Hematopoietic multipotent progenitor cell treated with erythropoietin and hydrocortisone succinate and interleukin-3 and kit ligand, for 17 days (in vitro differentiated cells): ENCODE measurements at regions not wholly inside any gene's neighbourhood (a gene's known extent, or its start where the extent isn't known, plus 50 kb on each side); places are given as distances from the start of the nearest gene placed in this dataset.
"Not testable (repeated sequence)": the region's sequence is repeated elsewhere in the genome, so short reads cannot be mapped to it uniquely, and the experiment has no call there.

Source experiments
- DNase-seq: peaks from one replicate; pipeline ENCODE4 v3.0.0-alpha.2; 2015; ENCODE audit warnings: low spot score

DNA sequence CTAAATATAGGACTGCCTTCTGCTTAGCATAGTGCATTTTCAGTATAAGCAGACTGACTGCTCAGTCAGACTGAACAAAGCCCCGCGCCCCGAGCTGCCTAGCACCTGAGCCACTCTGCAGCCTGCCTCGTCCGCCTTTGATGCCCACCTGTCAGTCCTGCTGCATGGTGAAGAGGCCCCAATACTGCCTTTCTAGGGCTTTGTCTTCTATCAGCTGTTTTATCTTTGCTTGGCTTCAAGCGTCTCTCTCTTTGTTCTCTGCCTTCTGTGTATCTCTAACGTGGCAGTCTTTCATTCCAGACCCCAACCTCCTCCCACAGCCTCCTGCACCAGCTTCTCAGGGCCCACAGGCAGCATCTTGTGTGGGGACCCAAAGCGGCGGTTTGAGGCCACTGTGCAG, 1001.0 kb downstream of the VRK1 start:
- DNase-seq: no peak

DNA sequence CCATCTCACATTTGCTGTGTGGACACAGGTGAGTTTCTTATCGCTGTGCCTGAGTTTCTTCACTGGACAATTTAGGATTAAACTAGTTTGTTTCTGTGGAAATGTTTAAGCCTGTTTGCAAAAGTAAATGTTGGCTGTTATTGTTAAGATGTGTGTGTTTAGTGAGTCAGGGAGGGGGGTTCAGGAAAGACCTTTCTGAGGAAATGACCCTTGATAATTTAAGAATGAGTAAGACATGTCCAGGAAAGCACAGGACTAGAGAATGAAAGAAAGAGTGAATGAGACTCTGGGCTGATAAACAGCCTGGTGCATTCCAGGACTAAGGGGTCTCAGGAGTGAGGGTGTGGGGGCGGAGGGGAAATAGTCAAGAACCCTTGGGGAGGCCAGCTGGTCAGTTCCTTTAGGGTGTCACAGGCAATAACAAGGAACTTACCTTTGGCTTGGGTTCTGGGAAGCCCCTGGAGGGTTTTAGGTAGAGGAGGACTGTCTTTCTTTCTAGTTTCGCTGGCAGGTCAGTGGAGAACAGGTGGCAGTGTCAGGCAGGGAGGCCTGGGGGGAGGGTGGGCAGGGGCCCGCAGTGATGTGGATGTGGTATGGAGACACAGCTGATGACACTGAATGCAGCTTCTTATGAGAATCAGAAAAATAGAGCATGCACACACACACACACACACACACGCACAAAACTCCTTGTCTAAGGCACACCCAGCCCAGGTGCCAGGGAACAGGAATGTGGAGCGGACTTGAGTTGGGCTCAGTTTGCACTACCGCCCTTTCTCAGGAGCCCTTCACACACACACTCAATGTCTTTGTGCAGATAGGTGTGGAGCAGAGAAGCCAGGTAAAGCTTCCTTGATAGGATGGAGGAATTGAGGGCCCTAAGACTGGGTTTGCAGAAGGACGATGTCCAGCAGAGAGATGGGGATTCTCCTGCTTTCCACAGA, 1005.5 kb downstream of the VRK1 start:
- no peak for DNase-seq

DNA sequence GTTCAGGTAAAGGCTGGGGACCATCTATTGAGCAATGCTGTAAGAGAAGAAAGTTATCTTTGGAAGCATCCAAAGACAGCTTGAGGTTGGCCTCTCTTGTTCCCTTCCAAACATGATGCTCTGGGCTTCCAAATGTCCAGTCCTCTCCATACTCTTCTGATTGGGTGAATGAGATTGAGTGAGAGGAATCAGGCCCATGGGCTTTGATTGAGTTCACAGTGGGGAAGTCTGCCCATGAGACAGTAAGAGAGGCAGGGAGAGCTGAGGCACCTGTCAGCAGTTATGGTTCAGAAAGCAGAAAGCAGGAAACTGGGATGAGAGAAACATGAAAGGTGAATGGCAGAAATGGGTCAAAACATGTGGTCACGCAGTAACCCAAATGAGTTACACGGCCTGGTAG, 1006.9 kb downstream of the VRK1 start:
- no peak for DNase-seq

DNA sequence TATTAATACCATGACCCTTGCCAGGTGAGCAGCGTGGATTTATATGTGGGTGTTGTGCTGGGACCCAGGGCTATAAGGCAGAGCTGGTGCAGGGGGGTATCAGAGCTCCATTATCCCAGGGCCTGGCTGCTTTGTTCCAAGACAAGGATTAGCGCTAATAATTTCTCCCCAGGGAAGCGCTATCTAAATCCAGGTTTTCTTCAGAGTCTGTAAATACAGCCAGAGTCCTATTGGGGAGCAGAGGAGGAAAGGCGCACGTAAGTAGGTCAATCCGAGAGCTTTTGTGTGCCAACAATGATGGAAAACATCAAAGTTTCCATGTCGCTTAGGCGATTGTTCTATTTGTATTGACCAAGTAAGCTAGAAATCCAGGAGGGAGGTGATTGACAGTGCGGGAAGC, 1009.7 kb downstream of the VRK1 start:
- no peak for DNase-seq

DNA sequence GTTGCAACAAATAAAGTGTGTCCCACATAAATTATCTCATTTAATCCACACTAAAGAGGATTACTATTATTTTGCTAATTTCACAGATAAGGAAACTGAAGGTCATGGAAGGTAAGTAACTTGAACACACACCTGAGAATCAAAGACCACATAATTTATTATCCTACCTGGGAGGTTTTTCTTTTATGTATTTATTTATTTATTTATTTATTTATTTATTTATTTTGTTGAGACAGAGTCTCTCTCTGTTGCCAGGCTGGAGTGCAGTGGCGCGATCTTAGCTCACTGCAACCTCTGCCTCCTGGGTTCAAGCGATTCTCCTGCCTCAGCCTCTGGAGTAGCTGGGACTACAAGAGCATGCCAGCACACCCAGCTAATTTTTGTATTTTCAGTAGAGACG, 1011.4 kb downstream of the VRK1 start:
- DNase-seq: not testable (repeated sequence)

DNA sequence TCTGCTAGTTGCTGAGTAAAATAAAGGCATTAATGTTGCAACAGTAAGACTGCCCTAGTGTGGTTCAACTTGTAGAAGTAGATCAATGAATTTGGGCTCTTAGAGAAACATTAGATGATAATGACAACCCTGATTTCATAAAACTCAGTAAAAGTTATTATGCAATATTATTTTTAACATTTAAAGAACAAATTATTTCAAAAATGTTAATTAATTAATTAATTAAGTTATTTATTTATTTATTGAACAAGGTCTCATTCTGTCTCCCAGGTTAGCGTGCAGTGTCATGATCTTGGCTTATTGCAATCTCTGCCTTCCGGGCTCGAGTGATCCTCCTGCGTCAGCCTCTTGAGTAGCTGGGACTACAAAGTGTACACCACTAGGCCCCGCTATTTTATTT, 1016.4 kb downstream of the VRK1 start:
- no peak for DNase-seq

DNA sequence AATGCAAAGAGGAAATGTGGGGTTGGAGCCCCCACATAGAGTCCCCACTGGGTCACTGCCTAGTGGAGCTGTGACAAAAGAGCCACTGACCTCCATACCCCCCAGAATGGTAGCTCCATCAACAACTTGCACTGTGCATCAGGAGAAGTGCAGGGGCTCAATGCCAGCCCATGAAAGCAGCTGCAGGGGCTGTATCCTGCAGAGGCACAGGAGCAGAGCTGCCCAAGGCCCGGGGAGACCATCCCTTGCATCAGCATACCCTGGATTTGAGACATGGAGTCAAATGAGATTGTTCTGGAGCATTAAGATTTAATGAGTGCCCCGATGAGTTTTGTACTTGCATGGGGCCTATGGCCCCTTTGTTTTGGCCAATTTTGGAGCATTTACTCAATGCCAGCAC, 1023.6 kb downstream of the VRK1 start:
- DNase-seq: no peak

DNA sequence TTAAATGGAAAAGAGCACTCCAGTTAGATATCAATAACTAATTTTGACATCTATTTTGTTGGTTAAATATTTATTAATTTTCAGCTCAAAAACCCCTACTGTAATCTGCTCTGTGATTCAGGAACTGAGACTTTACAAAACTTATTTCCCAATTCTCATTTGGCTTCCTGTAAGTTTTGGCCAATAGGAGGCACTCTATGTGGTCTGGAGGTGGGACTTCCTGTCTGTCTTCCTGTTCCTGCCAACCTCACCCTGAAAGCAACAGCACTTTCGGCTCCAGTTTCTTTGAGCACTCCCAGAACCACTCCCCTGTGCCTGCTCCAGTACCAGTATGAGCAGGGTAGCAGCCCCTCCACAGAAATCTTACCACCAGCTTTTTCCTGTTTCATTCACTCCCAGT, 1027.0 kb downstream of the VRK1 start:
- no peak for DNase-seq

DNA sequence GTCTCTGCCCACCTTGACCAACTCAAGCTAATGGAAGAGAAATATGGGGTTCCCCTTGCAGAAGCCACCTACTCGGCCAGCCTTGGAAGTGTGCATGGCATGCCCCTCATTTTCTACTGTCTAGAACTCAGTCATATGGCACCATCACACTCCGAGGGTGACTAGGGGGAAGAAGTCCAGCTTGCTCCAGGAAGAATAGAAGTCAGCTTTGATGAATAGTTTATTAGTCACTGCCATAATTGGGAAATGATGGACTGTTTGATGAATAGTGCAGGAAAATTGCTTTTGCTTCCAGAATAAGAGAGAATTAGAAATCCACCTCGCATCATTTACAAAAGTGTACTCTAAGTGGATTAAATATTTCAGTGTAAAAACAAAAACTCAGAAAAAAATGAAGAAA, 1030.6 kb downstream of the VRK1 start:
- DNase-seq: no peak

DNA sequence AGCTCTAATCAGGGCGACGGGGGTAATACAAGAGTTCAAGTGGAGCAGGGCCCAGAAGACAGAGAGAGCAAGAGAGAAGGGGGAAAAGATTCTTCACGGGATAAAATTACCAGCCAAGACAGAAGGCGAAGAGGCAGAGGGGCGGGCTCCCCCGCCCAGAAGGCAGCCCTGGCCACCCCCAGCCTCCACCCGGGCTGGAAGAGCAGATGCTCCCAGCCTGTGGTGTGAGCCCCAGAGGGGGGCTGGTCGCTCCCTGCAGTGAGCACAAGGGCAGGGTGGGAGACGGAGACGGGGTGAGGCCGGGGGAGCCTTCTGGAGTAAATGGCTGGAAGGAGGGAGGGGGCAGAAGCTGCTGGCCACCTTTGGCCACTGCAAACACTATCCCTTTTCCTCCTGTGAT, 1035.6 kb downstream of the VRK1 start:
- DNase-seq: no peak

DNA sequence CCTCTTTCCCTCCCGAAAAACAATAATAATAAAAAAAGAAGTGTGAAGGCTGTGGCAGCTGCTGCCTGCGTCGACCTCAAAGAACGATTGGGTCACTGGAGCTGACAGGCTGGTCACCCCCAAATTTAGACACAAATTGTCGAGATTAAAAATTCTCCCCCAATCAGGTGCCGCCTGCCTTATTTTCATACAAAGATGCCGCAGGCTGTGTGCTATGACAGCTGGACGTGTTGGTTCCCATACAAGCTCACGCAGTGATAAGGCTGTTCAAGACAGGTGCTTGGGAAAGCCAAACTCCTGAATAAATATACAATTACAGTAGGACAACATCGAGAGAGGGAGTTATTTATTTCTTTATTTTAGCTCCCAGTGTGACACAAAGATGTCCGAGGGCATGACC, 1041.8 kb downstream of the VRK1 start:
- DNase-seq: no peak

DNA sequence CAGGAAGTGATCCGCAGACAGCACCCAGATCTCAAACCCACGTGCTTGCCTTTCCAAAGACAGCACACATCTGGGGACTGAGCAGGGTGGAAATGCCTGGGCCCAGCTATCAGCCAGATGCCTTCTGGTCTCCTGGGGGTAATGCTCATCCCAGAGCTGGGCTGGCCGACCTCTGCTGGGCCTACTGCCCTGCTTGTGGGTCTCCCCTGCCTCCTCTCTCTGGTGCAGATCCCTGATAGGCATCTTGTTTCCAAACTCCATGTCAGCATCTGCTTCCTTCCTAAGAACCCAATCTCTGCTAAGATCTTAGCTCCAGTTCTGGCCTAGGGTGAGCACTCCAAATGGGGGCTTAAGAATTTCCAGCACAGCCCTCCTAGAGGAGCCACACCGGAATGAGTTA, 1043.0 kb downstream of the VRK1 start:
- DNase-seq: no peak

DNA sequence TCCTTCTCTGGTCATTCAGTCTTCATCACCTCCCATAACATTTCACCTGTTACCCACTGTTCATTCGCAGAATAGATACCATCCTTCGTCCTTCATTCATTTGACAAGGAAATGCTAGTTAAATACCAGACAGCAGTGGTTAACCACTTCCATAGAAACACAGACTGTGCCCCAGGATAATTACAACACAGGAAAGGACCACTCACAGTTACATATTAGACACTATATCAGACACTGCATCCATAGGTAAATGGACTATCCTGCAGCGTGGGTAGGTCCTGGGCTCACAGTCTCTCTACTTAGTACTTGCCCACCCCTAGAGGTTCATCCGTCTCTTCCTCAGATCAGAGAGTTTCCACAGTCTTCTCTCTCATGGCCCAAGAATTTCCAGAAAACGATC, 1044.6 kb downstream of the VRK1 start:
- DNase-seq: no peak

DNA sequence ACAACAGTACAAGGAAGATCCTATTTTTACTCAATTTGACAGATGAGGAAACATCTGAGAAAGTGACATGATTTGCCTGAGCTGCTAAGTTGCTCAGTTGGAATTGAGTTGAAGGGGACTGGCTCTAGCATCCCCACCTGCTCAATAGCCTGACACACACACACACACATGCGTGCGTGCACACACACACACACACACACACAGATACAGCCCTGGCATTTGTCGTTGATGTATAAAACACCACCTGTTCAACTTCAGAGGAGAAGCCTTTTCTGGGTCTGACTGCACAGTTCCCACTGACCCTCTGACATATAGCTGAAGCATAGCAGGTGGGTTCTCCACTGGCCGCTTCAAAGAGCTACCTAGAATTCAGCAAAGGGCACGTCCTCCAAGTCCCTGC, 1045.9 kb downstream of the VRK1 start:
- DNase-seq: no peak

DNA sequence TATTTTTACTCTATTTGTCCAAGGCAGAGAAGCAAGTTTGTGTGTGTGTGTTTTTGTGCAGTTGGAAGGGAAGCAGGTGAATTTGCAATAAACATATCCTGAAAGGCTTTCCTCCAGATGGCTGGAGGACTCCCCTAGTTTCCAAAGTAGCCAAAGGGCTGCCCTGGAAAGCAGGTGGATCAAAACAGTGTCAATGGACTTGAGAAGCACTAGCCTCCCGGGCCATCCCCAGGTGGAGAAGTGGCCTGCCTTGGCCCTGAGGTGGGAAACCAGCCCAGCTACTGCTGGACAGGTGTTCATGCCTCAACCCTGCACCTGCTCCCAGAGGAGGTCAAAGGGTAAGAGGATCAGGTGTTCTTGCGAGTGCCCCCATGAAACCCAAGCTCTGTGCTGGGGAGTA, 1046.9 kb downstream of the VRK1 start:
- no peak for DNase-seq

DNA sequence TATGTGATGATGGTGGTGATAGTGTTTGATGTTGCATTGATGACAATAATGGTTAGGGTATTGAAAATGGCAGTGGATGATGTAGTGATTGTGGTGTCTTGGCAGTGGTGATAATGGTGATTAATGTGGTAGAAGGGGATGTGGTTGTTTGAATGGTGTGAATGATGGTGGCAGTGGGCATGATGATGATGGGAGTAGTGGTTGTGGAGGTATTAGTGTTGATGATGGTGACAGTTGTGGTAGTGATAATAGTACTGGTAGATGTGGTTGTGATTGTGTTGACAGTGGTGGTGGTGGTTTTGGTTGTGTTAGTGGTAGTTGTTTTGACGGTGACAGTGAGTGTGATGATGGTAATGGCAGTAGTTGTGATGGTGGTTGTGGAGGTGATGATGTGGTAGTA, 1049.0 kb downstream of the VRK1 start:
- no peak for DNase-seq

DNA sequence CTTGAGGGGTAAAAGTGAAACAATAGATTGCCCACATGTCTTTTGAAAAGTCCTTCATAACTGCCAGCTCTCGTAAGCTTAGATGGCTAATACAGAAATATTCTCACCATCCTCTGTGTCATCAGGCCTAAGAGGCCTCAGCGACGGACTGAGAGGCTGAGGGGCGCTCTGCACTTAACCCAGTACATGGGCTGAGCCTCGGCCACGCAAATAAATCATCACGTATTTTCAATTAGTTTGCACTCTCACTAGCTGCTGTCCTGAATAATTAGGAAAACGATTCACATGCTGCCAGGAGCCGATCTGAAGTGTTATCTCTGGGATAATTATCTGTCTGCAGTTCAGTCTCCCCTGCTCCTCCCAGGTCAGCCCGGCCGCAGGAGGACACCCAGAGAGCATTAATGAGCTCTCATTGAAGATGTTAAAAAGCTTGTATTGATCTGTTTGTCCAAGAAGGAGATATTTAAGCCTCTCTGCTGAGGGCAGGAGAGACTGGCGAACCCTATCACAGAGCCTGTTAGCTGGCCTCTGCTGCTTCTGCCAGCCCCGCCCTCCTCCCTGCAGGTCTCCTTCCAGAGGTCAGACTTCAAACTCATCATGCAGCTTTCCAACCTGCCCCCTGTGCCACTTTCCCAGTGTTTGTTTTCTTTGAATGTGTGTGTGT, 1051.3 kb downstream of the VRK1 start:
- DNase-seq: no peak

DNA sequence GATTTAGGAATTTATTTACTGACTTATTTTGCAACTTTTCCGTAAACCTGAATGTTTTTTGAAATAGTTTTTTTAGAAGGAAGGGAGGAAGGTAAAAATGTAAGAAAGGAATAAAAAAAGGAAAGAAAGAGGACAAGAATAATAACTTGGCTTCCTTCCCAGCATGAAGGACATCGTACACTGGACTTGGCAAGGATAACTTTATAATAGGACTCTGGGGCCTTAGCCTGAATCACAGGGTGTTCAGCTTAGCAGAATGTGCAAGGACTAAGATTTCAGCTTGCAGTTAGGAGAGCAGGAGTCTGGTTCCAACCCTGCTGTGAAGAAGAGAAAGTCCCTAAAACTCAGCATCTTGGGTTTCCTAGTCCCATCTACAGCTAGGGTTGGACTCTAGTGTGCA, 1053.3 kb downstream of the VRK1 start:
- DNase-seq: no peak

DNA sequence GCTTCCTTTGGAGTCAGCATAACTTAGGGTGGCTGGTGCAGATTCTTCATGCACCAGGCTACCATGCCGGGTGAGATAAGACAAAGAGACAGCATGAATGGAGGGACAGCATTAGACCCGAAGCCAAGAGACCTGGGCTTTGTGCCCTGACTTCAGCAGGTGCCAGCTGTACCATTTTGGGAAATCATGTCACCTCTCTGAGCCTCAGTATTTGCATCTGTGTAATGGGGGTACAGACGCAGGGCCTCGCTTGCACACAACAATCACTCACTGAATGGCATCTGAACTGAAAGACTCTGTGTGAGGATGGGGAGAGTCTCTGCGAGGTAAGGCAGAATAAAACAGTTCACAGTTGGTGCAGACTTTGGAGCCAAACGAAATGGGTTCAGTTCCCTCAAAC, 1053.7 kb downstream of the VRK1 start:
- no peak for DNase-seq

DNA sequence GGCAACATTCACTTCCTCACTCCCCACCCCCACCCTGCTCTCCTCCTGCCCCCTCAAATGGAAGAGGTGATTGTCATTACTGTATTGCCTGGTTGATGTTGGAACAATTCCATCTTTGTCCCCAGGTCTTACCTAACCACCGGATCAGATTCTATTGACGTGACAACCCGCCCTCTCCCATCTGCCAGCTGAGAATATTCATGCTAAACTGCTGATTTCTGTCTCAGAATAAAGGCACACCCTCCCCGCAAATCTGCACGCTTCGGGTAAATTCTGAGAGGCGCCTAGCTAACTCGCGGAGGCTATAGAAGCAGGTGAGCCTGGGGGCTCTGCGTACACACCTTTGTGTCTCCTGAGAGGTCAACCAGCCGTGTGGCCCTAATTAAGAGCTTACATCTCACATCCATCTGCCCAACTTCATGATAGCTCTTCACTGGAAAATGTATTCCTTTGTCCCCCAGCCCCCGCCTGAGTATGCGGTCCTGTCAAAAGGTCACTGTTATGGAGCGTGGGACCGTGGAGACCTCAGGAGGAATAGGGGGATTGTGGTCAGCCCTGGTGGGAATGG, 1054.3 kb downstream of the VRK1 start:
- DNase-seq: no peak

DNA sequence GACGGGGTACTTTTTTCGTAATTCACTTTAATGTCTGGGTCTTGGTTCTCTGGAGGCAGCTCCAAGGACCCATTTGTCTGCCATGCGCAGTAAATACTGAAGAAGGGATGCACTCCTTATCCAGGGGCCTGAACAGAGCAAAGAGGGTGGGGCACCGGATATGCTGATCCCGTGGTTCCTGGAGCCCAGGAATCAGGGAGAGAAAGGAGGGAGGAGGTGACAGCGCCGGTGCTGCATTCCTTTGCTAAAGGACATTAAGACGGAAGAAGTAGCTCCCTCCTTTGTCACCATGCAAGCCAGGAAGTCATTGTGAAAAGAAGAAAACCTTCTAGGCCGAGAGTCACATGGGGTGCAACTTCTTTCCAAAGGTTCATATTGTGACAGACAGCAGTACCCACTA, 1057.7 kb downstream of the VRK1 start:
- DNase-seq: no peak

DNA sequence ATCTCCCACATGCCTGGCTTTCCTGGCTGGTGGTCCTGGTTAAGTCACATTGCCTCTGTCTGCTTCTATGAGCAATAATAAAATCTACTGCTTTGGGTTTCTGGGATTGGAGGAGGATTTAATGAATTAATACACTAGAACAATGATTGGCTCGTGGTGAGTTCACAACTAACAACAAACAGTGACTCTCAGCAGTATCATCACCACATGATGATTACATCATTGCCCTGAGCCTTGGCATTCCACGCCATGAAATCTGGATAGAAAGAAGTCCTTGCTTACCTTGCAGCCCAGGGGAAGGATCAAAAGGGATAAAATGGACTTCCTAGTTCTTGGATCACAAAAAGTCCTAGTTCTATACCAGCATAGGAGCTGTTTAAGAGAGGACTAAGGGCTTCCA, 1069.0 kb downstream of the VRK1 start:
- no peak for DNase-seq

DNA sequence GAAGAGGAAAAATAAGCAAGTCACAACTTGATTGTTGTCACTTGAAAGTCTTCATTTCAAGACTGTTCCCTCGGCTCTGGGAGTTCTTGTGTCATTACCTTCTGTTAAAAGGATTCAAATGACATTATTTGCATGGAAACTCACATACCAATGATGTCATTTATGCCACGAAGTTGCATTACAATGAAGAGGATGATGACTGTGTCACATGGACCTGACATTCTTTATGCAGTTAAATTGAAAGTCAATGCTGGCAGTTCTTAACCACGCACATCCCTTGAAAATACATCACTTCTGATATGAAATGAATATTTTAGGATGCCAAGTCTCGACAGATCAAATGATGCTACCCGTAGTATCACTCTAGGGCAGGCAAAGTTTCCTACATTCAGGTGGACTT, 1069.5 kb downstream of the VRK1 start:
- no peak for DNase-seq
